Nephron progenitor cell (in vitro differentiated cells): ENCODE measurements at regions not wholly inside any gene's neighbourhood (a gene's known extent, or its start where the extent isn't known, plus 50 kb on each side); places are given as distances from the start of the nearest gene placed in this dataset.

Experiments used
- DNase-seq: peaks from one replicate; pipeline ENCODE4 v3.0.0; 2021
- H3K27ac Mint-ChIP-seq: 2 replicates; pipeline ENCODE4 v1.8.0; 2021; ENCODE audit warnings: mild to moderate bottlenecking, moderate library complexity, mixed read lengths
- H3K27me3 Mint-ChIP-seq: 2 replicates; pipeline ENCODE4 v1.8.0; 2021; ENCODE audit warnings: mild to moderate bottlenecking, low read depth, mixed read lengths; ENCODE audit not compliant: poor library complexity
- H3K36me3 Mint-ChIP-seq: 2 replicates; pipeline ENCODE4 v1.8.0; 2021; ENCODE audit warnings: low read depth, mixed read lengths
- H3K4me1 Mint-ChIP-seq: 2 replicates; pipeline ENCODE4 v1.8.0; 2021; ENCODE audit warnings: mixed read lengths
- H3K4me3 Mint-ChIP-seq: 2 replicates; pipeline ENCODE4 v1.8.0; 2021; ENCODE audit warnings: mild to moderate bottlenecking, moderate library complexity, mixed read lengths
- H3K9me3 Mint-ChIP-seq: 2 replicates; pipeline ENCODE4 v1.8.0; 2021; ENCODE audit warnings: mild to moderate bottlenecking, moderate library complexity, mixed read lengths
- CTCF ChIP-seq: fragments of 200-600 bp; sonication (generic); IDR thresholded peaks from 2 replicates; pipeline ENCODE4 v1.5.0; 2021; ENCODE audit warnings: antibody characterized with exemption

GRCh38 chrX:137483554-137483953, 82.4 kb upstream of the ZIC3 start:
- Mint-ChIP-seq H3K27me3 (no peaks in the 10 kb centered on the region), H3K4me1 (peaks cover 7% of the 10 kb centered on the region), H3K9me3 (peaks cover 16% of the 10 kb centered on the region), H3K27ac (no peak overlapping the region), H3K4me3 (no peak overlapping the region), H3K36me3 (no peaks in the 10 kb centered on the region)
- no peak for TF ChIP-seq CTCF
- no peak for DNase-seq

- Mint-ChIP-seq H3K36me3 (no peaks in the 10 kb centered on the region), H3K27me3 (no peaks in the 10 kb centered on the region)
Observed at GRCh38 chrX:137482136-137482535, 83.8 kb upstream of the ZIC3 start.

GRCh38 chrX:137479386-137479785, 86.5 kb upstream of the ZIC3 start:
- DNase-seq, result no peak
- H3K9me3 Mint-ChIP-seq, result no peaks in the 10 kb centered on the region
- no peak for TF ChIP-seq CTCF
- H3K36me3 Mint-ChIP-seq, result no peaks in the 10 kb centered on the region
- H3K27me3 Mint-ChIP-seq, result no peaks in the 10 kb centered on the region
- H3K4me3 Mint-ChIP-seq, result no peak overlapping the region
- H3K4me1 Mint-ChIP-seq, result peaks cover under 1% of the 10 kb centered on the region
- no peak overlapping the region for H3K27ac Mint-ChIP-seq

More at GRCh38 chrX:137482136-137482535, 83.8 kb upstream of the ZIC3 start:
- no peak overlapping the region for H3K27ac Mint-ChIP-seq
- peaks cover 16% of the 10 kb centered on the region for H3K9me3 Mint-ChIP-seq
- H3K4me3 Mint-ChIP-seq, result no peak overlapping the region
- DNase-seq, result no peak
- peaks cover 7% of the 10 kb centered on the region for H3K4me1 Mint-ChIP-seq
- TF ChIP-seq CTCF, result no peak

- Mint-ChIP-seq H3K9me3 (peaks cover 56% of the 10 kb centered on the region), H3K27me3 (peaks cover 8% of the 10 kb centered on the region), H3K36me3 (peaks cover 4% of the 10 kb centered on the region), H3K27ac (no peak overlapping the region), H3K4me1 (no peaks in the 10 kb centered on the region), H3K4me3 (no peak overlapping the region)
- TF ChIP-seq CTCF, result no peak
- DNase-seq, result no peak
Observed at GRCh38 chrX:137441711-137442110, 124.2 kb upstream of the ZIC3 start.

GRCh38 chrX:137432609-137433008, 133.3 kb upstream of the ZIC3 start:
- Mint-ChIP-seq H3K4me3 (no peak overlapping the region), H3K27me3 (peaks cover 38% of the 10 kb centered on the region), H3K27ac (no peak overlapping the region), H3K36me3 (peaks cover 4% of the 10 kb centered on the region), H3K4me1 (peaks cover 33% of the 10 kb centered on the region), H3K9me3 (peaks cover 62% of the 10 kb centered on the region)
- peak; percentile 56 for TF ChIP-seq CTCF
- DNase-seq, result peak; percentile 34

- TF ChIP-seq CTCF, result no peak
- Mint-ChIP-seq H3K9me3 (peaks cover 54% of the 10 kb centered on the region), H3K27me3 (peaks cover 44% of the 10 kb centered on the region), H3K27ac (no peak overlapping the region), H3K4me3 (no peak overlapping the region), H3K36me3 (no peaks in the 10 kb centered on the region), H3K4me1 (peaks cover 33% of the 10 kb centered on the region)
- DNase-seq, result peak; percentile 16
Observed at GRCh38 chrX:137431693-137432488, 134.0 kb upstream of the ZIC3 start.
